Stimulated activated CD4-positive, alpha-beta T cell treated with anti-CD3 and anti-CD28 coated beads, TNF-alpha, amount 100 ng/mL, for 48 hours (primary cell): ENCODE measurements at regions not wholly inside any gene's neighbourhood (a gene's known extent, or its start where the extent isn't known, plus 50 kb on each side); places are given as distances from the start of the nearest gene placed in this dataset.
"Not testable (repeated sequence)": the region's sequence is repeated elsewhere in the genome, so short reads cannot be mapped to it uniquely, and the experiment has no call there.

ENCODE experiments used
- DNase-seq, 3 donors: peaks; one replicate each; pipeline ENCODE4 v3.0.0-alpha.2; 2020; ENCODE audit warnings: low read depth in 3 of 3

- no peak for DNase-seq
Measured at GRCh38 chr15:66635817-66636216, 66.2 kb upstream of the SMAD6 start.

- not testable (repeated sequence) for DNase-seq
Measured at GRCh38 chr15:66637044-66637443, 65.0 kb upstream of the SMAD6 start.

- no peak for DNase-seq
Measured at GRCh38 chr15:66638377-66638776, 63.7 kb upstream of the SMAD6 start.

GRCh38 chr15:66641485-66642315, 60.3 kb upstream of the SMAD6 start:
- no peak for DNase-seq

- no peak for DNase-seq
Measured at GRCh38 chr15:66642514-66642913, 59.5 kb upstream of the SMAD6 start.

- DNase-seq: no peak
Measured at GRCh38 chr15:66643033-66643432, 59.0 kb upstream of the SMAD6 start.

- DNase-seq: no peak
Measured at GRCh38 chr15:66644000-66644787, 57.8 kb upstream of the SMAD6 start.

GRCh38 chr15:66644869-66645268, 57.2 kb upstream of the SMAD6 start:
- no peak for DNase-seq

GRCh38 chr15:66646308-66646707, 55.7 kb upstream of the SMAD6 start:
- DNase-seq: no peak

- DNase-seq: no peak
Measured at GRCh38 chr15:66646799-66647198, 55.2 kb upstream of the SMAD6 start.

GRCh38 chr15:66647358-66647757, 54.7 kb upstream of the SMAD6 start:
- no peak for DNase-seq

- no peak for DNase-seq
Measured at GRCh38 chr15:66648588-66648987, 53.4 kb upstream of the SMAD6 start.

GRCh38 chr15:66649235-66649984, 52.6 kb upstream of the SMAD6 start:
- DNase-seq: no peak

GRCh38 chr15:66650433-66650832, 51.6 kb upstream of the SMAD6 start:
- DNase-seq: no peak

- no peak for DNase-seq
Measured at GRCh38 chr15:66651198-66651597, 50.8 kb upstream of the SMAD6 start.

- DNase-seq: no peak
Measured at GRCh38 chr15:66651913-66652642, 50.0 kb upstream of the SMAD6 start.
